ENCODE measurements at regions not wholly inside any gene's neighbourhood (a gene's known extent, or its start where the extent isn't known, plus 50 kb on each side); places are given as distances from the start of the nearest gene placed in this dataset.

DNA sequence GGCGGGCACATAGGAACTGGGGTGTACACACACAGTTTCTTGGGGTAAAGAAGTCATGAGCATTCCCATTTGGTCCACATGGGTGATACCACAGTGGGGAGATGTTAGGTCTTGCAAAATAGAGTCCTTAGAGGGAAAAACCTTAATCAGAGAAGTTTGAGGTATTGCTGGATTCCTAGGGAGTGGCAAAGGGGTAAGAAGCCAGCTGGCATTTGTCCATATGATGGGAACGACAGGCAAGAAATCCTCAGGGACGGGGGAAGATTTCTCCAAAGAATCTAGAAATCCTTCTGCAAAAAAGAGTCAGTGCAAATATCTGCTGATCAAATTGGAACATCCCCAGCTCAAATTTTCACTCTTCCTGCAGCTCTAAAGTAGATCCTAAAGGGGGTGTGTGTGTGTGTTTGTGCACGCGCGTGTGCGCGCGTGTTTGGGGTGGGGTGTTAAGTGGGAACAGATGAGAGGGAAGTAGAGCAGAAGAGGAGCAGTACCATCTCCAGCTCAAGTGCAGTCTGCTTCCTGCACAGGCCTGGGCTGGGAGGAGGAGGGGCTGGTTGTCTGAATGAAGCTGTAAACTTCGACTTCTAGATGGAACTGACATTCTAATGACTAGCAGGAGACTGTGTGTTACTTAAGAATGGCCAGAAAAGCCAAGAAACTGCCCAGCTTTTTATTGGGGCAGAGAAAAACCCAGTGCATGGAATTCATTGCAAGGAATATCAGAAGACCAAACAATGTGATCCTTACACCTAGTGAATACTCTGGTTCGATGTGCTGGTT is 168.0 kb downstream of the SPP2 start:
- no peak for DNase-seq (ENCODE audit: low read depth, low spot score)
- ChIA-PET POLR2A (no interaction called here), CTCF (interaction anchor here (1.6 to 2.0 kb wide), 2 partner anchors 83 to 898 kb away, joined by 5 read pairs; no protein-coding TSS in a partner anchor)
- Histone ChIP-seq H3K4me1 (ENCODE audit: control insufficient read depth, extremely low read depth, insufficient read depth, low read length) (no peaks in the 10 kb centered on the region), H3K27me3 (ENCODE audit: control insufficient read depth in 2 of 2, insufficient read depth in 2 of 2, low read length in 2 of 2) (no peaks in the 10 kb centered on the region), H3K9me3 (replicated peaks; ENCODE audit: control insufficient read depth, insufficient read depth, low read length) (no peaks in the 10 kb centered on the region), H3K79me2 (ENCODE audit: control insufficient read depth, insufficient read depth, low read length) (no peaks in the 10 kb centered on the region), H3K27ac (ENCODE audit: insufficient read depth, low read depth, low read length) (no peak overlapping the region), H3K9me1 (replicated peaks; ENCODE audit: control insufficient read depth, extremely low read depth, insufficient read depth, low read length) (no peaks in the 10 kb centered on the region), H3K4me2 (ENCODE audit: insufficient read depth, low read length) (no peak overlapping the region), H4K20me1 (replicated peaks; ENCODE audit: control insufficient read depth, extremely low read depth, insufficient read depth, low read length) (no peaks in the 10 kb centered on the region), H2AFZ (ENCODE audit: low read depth, low read length) (no peak overlapping the region), H3K4me3 (replicated peaks in 1 of 3; ENCODE audit: insufficient read depth in 1 of 3, low read depth in 1 of 3, low read length in 3 of 3) (no peak overlapping the region), H3K9ac (replicated peaks; ENCODE audit: extremely low read depth, insufficient read depth, low read length) (no peak overlapping the region), H3K36me3 (ENCODE audit: control insufficient read depth in 2 of 2, extremely low read depth in 1 of 2, insufficient read depth in 2 of 2, low read length in 2 of 2) (no peaks in the 10 kb centered on the region)
- intact Hi-C loops (cut with micrococcal nuclease) (no loop called here), dilution Hi-C loops (cut with MboI; ENCODE audit: extremely low pct_ligation_motif_present, low sequenced_read_pairs) (no loop called here)
- TF ChIP-seq FOS (IDR thresholded peaks at IDR 0.05; ENCODE audit: borderline replicate concordance, insufficient read depth, low read length) (no peak), MYC (IDR thresholded peaks at IDR 0.05; ENCODE audit: low read depth, low read length) (no peak), GATA2 (IDR thresholded peaks at IDR 0.05; ENCODE audit: insufficient read depth, insufficient read length, low read depth, low read length) (no peak), EZH2 (IDR thresholded peaks at IDR 0.05; ENCODE audit: borderline replicate concordance, low read depth, low read length, severe bottlenecking) (no peak), POLR2A (IDR thresholded peaks at IDR 0.05; ENCODE audit: low read depth, low read length) (no peak), JUN (IDR thresholded peaks at IDR 0.05; ENCODE audit: borderline replicate concordance, insufficient read depth, insufficient read length, low read depth) (no peak), POLR2AphosphoS5 (IDR thresholded peaks at IDR 0.05; ENCODE audit: insufficient read depth, low read depth, low read length) (no peak)
- TF ChIP-seq, protein P1, sequence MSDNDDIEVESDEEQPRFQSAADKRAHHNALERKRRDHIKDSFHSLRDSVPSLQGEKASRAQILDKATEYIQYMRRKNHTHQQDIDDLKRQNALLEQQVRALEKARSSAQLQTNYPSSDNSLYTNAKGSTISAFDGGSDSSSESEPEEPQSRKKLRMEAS (IDR thresholded peaks at IDR 0.05; ENCODE audit: insufficient read depth, insufficient read length): no peak
- TF ChIP-seq, protein P2, sequence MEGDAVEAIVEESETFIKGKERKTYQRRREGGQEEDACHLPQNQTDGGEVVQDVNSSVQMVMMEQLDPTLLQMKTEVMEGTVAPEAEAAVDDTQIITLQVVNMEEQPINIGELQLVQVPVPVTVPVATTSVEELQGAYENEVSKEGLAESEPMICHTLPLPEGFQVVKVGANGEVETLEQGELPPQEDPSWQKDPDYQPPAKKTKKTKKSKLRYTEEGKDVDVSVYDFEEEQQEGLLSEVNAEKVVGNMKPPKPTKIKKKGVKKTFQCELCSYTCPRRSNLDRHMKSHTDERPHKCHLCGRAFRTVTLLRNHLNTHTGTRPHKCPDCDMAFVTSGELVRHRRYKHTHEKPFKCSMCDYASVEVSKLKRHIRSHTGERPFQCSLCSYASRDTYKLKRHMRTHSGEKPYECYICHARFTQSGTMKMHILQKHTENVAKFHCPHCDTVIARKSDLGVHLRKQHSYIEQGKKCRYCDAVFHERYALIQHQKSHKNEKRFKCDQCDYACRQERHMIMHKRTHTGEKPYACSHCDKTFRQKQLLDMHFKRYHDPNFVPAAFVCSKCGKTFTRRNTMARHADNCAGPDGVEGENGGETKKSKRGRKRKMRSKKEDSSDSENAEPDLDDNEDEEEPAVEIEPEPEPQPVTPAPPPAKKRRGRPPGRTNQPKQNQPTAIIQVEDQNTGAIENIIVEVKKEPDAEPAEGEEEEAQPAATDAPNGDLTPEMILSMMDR (IDR thresholded peaks at IDR 0.05; ENCODE audit: extremely low read depth in 1 of 2, insufficient read depth in 1 of 2, low read depth in 1 of 2, low read length in 2 of 2): no peak
- no TSS peak for BruUV-seq (replicated peaks)
- FAIRE-seq: no peak
